Calu3 (cell line): ENCODE measurements at regions not wholly inside any gene's neighbourhood (a gene's known extent, or its start where the extent isn't known, plus 50 kb on each side); places are given as distances from the start of the nearest gene placed in this dataset.

Experiments used
- BruUV-seq: library from RNA; stranded (reverse); fragments of 400-500 nt; replicated peaks from 2 replicates; lab custom pipeline; 2021; lab: Mats Ljungman, UMichigan
- CTCF ChIA-PET: fragments of 300-600 bp; sonication (Branson Sonifier 250); formaldehyde crosslinking; loops from one replicate; lab custom pipeline; 2022; ENCODE audit warnings: antibody characterized with exemption; lab: Charles Lee
- DNase-seq: peaks from one replicate; pipeline ENCODE4 v3.0.0; 2022
- H3K27ac Mint-ChIP-seq: one replicate; pipeline ENCODE4 v1.8.0; 2022; ENCODE audit warnings: mixed read lengths; ENCODE audit not compliant: unreplicated experiment
- H3K27me3 Mint-ChIP-seq: one replicate; pipeline ENCODE4 v1.8.0; 2022; ENCODE audit warnings: mixed read lengths; ENCODE audit not compliant: unreplicated experiment
- H3K36me3 Mint-ChIP-seq: one replicate; pipeline ENCODE4 v1.8.0; 2022; ENCODE audit warnings: mild to moderate bottlenecking, moderate library complexity, mixed read lengths; ENCODE audit not compliant: insufficient read depth, unreplicated experiment
- H3K4me1 Mint-ChIP-seq: one replicate; pipeline ENCODE4 v1.8.0; 2022; ENCODE audit warnings: mild to moderate bottlenecking, low read depth, mixed read lengths; ENCODE audit not compliant: unreplicated experiment
- H3K4me3 Mint-ChIP-seq: one replicate; pipeline ENCODE4 v1.8.0; 2022; ENCODE audit warnings: mild to moderate bottlenecking, low read depth, moderate library complexity, mixed read lengths; ENCODE audit not compliant: unreplicated experiment
- H3K9me3 Mint-ChIP-seq: one replicate; pipeline ENCODE4 v1.8.0; 2022; ENCODE audit warnings: low read depth, mixed read lengths; ENCODE audit not compliant: unreplicated experiment
- CTCF ChIP-seq: fragments of 200-600 bp; IDR thresholded peaks from one replicate; pipeline ENCODE4 v1.8.0; 2022; ENCODE audit warnings: antibody characterized with exemption; ENCODE audit not compliant: unreplicated experiment
- intact Hi-C: fragments of 100-400 bp; cut with micrococcal nuclease; formaldehyde crosslinking; loops from one replicate; pipeline ENCODE4 v1.10.0; 2022; ENCODE audit not compliant: unreplicated experiment

GRCh38 chr4:110967936-110968335, 345.1 kb upstream of the PITX2 start:
- Mint-ChIP-seq H3K9me3 (no peaks in the 10 kb centered on the region), H3K4me3 (no peak overlapping the region), H3K36me3 (no peaks in the 10 kb centered on the region), H3K4me1 (no peaks in the 10 kb centered on the region), H3K27me3 (no peaks in the 10 kb centered on the region), H3K27ac (no peak overlapping the region)
- intact Hi-C loops: no loop called here
- no peak for DNase-seq
- no peak for TF ChIP-seq CTCF
- CTCF ChIA-PET: no interaction called here
- BruUV-seq: no TSS peak

- CTCF ChIA-PET: no interaction called here
- peak; percentile 72 for DNase-seq
- Mint-ChIP-seq H3K9me3 (no peaks in the 10 kb centered on the region), H3K4me3 (no peak overlapping the region), H3K4me1 (no peaks in the 10 kb centered on the region), H3K36me3 (no peaks in the 10 kb centered on the region), H3K27me3 (no peaks in the 10 kb centered on the region), H3K27ac (no peak overlapping the region)
- intact Hi-C loops: loop anchor here (5.0 to 10.0 kb wide), 2 partner anchors 338 to 664 kb away; no protein-coding TSS in a partner anchor
- no TSS peak for BruUV-seq
- TF ChIP-seq CTCF: peak; percentile 44
Observed at GRCh38 chr4:110970642-110971041, 347.8 kb upstream of the PITX2 start.

- Mint-ChIP-seq H3K27ac (no peak overlapping the region), H3K36me3 (no peaks in the 10 kb centered on the region), H3K4me1 (no peaks in the 10 kb centered on the region), H3K9me3 (no peaks in the 10 kb centered on the region), H3K4me3 (no peak overlapping the region), H3K27me3 (no peaks in the 10 kb centered on the region)
- intact Hi-C loops: loop anchor here (10.0 kb wide), 1 partner anchor 659 kb away; no protein-coding TSS in a partner anchor
- no peak for TF ChIP-seq CTCF
- CTCF ChIA-PET: no interaction called here
- DNase-seq: no peak
- BruUV-seq: no TSS peak
Observed at GRCh38 chr4:110975338-110975737, 352.5 kb upstream of the PITX2 start.

- H3K4me3 Mint-ChIP-seq: no peak overlapping the region
- TF ChIP-seq CTCF: no peak
- H3K9me3 Mint-ChIP-seq: no peaks in the 10 kb centered on the region
- BruUV-seq: no TSS peak
- H3K27me3 Mint-ChIP-seq: no peaks in the 10 kb centered on the region
- H3K27ac Mint-ChIP-seq: no peak overlapping the region
- H3K36me3 Mint-ChIP-seq: no peaks in the 10 kb centered on the region
- H3K4me1 Mint-ChIP-seq: no peaks in the 10 kb centered on the region
- intact Hi-C loops: loop anchor here (10.0 kb wide), 1 partner anchor 657 kb away; no protein-coding TSS in a partner anchor
- CTCF ChIA-PET: no interaction called here
- no peak for DNase-seq
Observed at GRCh38 chr4:110977554-110977953, 354.7 kb upstream of the PITX2 start.
